Smooth muscle cell (in vitro differentiated cells): ENCODE measurements at regions not wholly inside any gene's neighbourhood (a gene's known extent, or its start where the extent isn't known, plus 50 kb on each side); places are given as distances from the start of the nearest gene placed in this dataset.

ENCODE experiments used
- DNase-seq: peaks from one replicate; lab custom pipeline; 2025; ENCODE audit not compliant: unreplicated experiment; lab: John Stamatoyannopoulos, UW
- H2AFZ ChIP-seq: fragments of 200-600 bp; sonication (generic); 2 replicates; pipeline ENCODE4 v1.6.0; 2016; ENCODE audit warnings: antibody characterized with exemption, low read depth, mild to moderate bottlenecking
- H3F3A ChIP-seq: fragments of 200-600 bp; sonication (generic); 2 replicates; pipeline ENCODE4 v1.6.0; 2017; ENCODE audit warnings: antibody characterized with exemption, low read depth
- H3K27ac ChIP-seq: fragments of 200-600 bp; sonication (generic); 2 replicates; pipeline ENCODE4 v1.5.1; 2016; ENCODE audit warnings: low read depth, mild to moderate bottlenecking
- H3K27me3 ChIP-seq: fragments of 200-600 bp; sonication (generic); 2 replicates; pipeline ENCODE4 v1.6.1; 2016; ENCODE audit warnings: low read depth, mild to moderate bottlenecking
- H3K36me3 ChIP-seq: fragments of 200-600 bp; sonication (generic); 2 replicates; pipeline ENCODE4 v1.5.1; 2016; ENCODE audit warnings: low read depth
- H3K4me1 ChIP-seq: fragments of 200-600 bp; sonication (generic); 2 replicates; pipeline ENCODE4 v1.5.1; 2016; ENCODE audit warnings: low read depth
- H3K4me2 ChIP-seq: fragments of 200-600 bp; sonication (generic); 2 replicates; pipeline ENCODE4 v1.6.0; 2016; ENCODE audit warnings: mild to moderate bottlenecking
- H3K4me3 ChIP-seq: fragments of 200-600 bp; sonication (generic); 2 replicates; pipeline ENCODE4 v1.5.1; 2016; ENCODE audit warnings: mild to moderate bottlenecking
- H3K79me2 ChIP-seq: fragments of 200-600 bp; sonication (generic); 2 replicates; pipeline ENCODE4 v1.6.0; 2016; ENCODE audit warnings: low read depth, mild to moderate bottlenecking
- H3K9ac ChIP-seq: fragments of 200-600 bp; sonication (generic); 2 replicates; pipeline ENCODE4 v1.6.0; 2016; ENCODE audit warnings: low read depth
- H3K9me3 ChIP-seq: fragments of 200-600 bp; sonication (generic); replicated peaks from 2 replicates; pipeline ENCODE4 v1.5.1; 2016; ENCODE audit warnings: low read depth
- H4K20me1 ChIP-seq: fragments of 200-600 bp; sonication (generic); 2 replicates; pipeline ENCODE4 v1.6.0; 2016; ENCODE audit warnings: low read depth
- CTCF ChIP-seq: fragments of 200-600 bp; sonication (generic); IDR thresholded peaks from 2 replicates; pipeline ENCODE4 v1.5.1; 2017; ENCODE audit warnings: borderline replicate concordance, mild to moderate bottlenecking, antibody characterized with exemption; ENCODE audit not compliant: insufficient read depth, poor library complexity, severe bottlenecking
- WGBS: methylation state at CpG from one replicate; pipeline ENCODE4 v1.1.7; 2016; ENCODE audit warnings: low lambda C conversion rate; 5-methylcytosine and 5-hydroxymethylcytosine counted together

DNA sequence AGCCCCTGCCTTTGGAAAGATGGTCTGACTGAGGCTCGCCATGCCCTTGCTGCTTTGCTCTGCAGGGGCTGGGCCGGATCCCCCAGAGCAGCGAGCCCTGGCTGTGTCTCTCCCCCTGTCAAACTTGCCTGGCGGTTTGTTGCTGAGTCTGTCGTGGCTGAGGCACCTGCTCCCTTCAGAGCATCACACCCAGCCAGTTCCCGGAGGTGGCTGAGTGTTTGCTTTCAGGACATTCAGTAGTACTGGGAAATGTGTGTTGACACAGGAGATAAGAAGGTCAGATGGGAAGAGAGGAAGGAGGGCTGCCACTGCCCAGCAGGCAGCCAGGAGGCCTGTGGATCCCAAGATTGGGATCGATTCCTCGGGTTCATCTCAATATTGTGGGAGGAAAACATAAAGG is 62.9 kb downstream of the GADD45G start:
- no peak overlapping the region for H3K4me3 ChIP-seq
- no peaks in the 10 kb centered on the region for H3K36me3 ChIP-seq
- DNase-seq = no peak
- no peaks in the 10 kb centered on the region for H4K20me1 ChIP-seq
- 86% methylated on average over 8 of the region's 8 CpGs for WGBS
- no peaks in the 10 kb centered on the region for H3F3A ChIP-seq
- no peaks in the 10 kb centered on the region for H3K27me3 ChIP-seq
- no peaks in the 10 kb centered on the region for H3K4me1 ChIP-seq
- no peak overlapping the region for H3K27ac ChIP-seq
- TF ChIP-seq CTCF = no peak
- no peaks in the 10 kb centered on the region for H3K79me2 ChIP-seq
- H2AFZ ChIP-seq = no peak overlapping the region
- no peak overlapping the region for H3K4me2 ChIP-seq
- H3K9ac ChIP-seq = no peak overlapping the region
- H3K9me3 ChIP-seq = no peaks in the 10 kb centered on the region

DNA sequence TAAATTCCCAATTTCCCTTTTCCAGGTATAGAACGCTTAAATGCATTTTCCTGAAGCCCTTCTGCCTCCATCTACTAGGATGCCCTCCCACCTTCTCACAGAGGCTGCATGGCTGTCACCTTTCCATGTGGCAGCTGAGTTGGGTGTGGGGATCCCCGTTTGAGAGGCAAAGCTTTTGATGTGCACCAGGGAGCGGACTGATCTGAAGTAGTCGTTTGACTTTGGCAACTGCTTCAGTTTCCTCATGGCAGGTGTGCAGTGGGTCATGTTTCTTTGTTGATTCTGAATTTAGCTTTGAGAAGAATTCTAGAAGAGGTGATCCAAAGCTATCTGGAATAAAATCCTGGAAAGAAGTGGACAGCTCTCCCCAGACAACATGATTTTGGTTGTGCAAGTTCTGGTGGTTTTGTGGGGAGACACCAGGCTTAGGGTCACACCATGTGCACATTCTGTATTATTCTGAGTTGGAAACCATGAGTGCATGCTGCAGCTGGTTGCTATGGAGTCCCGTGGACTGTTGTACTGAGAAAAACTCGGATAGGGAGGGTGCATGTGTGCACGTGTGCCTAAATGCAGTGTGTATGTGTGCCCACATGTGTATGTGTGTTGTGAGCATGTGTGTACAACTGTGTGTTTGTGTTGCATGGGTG is 63.5 kb downstream of the GADD45G start:
- Histone ChIP-seq H3K79me2 (no peaks in the 10 kb centered on the region), H3K27ac (no peak overlapping the region), H3K27me3 (no peaks in the 10 kb centered on the region), H3K36me3 (no peaks in the 10 kb centered on the region), H2AFZ (no peak overlapping the region), H3K4me3 (no peak overlapping the region), H3K9ac (no peak overlapping the region), H3K4me2 (no peak overlapping the region), H3K4me1 (no peaks in the 10 kb centered on the region), H4K20me1 (no peaks in the 10 kb centered on the region), H3K9me3 (no peaks in the 10 kb centered on the region), H3F3A (no peaks in the 10 kb centered on the region)
- WGBS = 81% methylated on average over 7 of the region's 7 CpGs
- no peak for TF ChIP-seq CTCF
- no peak for DNase-seq

DNA sequence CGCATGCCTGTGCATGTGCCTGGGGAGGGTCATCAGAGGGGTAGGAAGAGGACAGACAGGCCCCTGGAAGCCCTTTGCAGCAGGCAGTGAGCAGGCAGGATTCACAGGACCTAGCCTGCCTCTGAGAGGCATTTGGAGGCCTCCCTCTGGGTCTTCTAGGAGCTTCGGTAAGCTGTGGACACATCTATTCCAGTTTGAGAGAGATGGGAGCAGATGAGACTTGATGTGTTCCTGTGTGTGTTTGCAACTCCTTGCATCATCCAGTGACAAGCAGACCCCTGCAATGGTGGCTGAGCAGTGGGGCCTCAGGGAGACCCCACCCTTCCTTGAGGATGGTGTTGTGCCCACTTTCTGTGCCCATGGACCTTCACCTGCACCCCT is 64.0 kb downstream of the GADD45G start:
- H3K27me3 ChIP-seq = no peaks in the 10 kb centered on the region
- DNase-seq = no peak
- no peak overlapping the region for H3K4me2 ChIP-seq
- H3K4me1 ChIP-seq = no peaks in the 10 kb centered on the region
- no peak overlapping the region for H2AFZ ChIP-seq
- H3K4me3 ChIP-seq = no peak overlapping the region
- H4K20me1 ChIP-seq = no peaks in the 10 kb centered on the region
- 96% methylated on average over 2 of the region's 2 CpGs for WGBS
- no peak overlapping the region for H3K9ac ChIP-seq
- no peaks in the 10 kb centered on the region for H3K36me3 ChIP-seq
- TF ChIP-seq CTCF = no peak
- H3F3A ChIP-seq = no peaks in the 10 kb centered on the region
- no peaks in the 10 kb centered on the region for H3K9me3 ChIP-seq
- no peaks in the 10 kb centered on the region for H3K79me2 ChIP-seq
- H3K27ac ChIP-seq = no peak overlapping the region

DNA sequence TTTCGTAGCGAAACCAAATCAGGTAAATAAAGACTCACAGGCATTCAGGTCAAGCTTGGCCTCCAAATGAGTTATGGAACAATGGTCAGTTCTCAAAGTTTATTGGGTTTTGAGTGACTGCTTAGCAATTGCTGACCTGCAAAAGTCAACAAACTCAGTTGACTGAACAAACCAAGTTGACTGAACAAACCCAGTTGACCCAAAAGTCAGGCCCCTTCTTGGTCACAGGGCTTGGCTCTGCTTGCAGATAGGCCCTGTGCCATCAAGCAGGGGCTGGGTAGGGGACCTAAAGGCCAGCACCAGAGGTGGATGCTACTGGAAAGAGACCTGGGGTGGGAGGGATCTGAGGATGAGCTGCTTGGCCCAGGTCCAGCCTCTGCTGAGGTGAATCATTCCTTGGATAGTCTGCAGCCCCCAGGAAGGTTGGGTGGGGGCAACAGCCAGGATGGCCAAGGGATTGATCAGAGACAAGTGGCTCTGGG is 64.6 kb downstream of the GADD45G start:
- no peaks in the 10 kb centered on the region for H3F3A ChIP-seq
- no peaks in the 10 kb centered on the region for H3K9me3 ChIP-seq
- no peak overlapping the region for H2AFZ ChIP-seq
- no peaks in the 10 kb centered on the region for H3K27me3 ChIP-seq
- H3K9ac ChIP-seq = no peak overlapping the region
- no peaks in the 10 kb centered on the region for H4K20me1 ChIP-seq
- H3K79me2 ChIP-seq = no peaks in the 10 kb centered on the region
- H3K27ac ChIP-seq = no peak overlapping the region
- H3K4me2 ChIP-seq = no peak overlapping the region
- no peak for DNase-seq
- no peak for TF ChIP-seq CTCF
- H3K36me3 ChIP-seq = no peaks in the 10 kb centered on the region
- H3K4me3 ChIP-seq = no peak overlapping the region
- 99% methylated on average over 2 of the region's 2 CpGs for WGBS
- no peaks in the 10 kb centered on the region for H3K4me1 ChIP-seq
